KOPT-K1 (cell line): ENCODE measurements at regions not wholly inside any gene's neighbourhood (a gene's known extent, or its start where the extent isn't known, plus 50 kb on each side); places are given as distances from the start of the nearest gene placed in this dataset.

Source experiments
- H3K27ac ChIP-seq: fragments of 200-600 bp; sonication (generic); 2 replicates; pipeline ENCODE4 v1.5.1; 2016; ENCODE audit warnings: antibody characterized with exemption, mild to moderate bottlenecking, low read depth, low read length; ENCODE audit not compliant: poor library complexity, severe bottlenecking
- H3K36me3 ChIP-seq: fragments of 200-600 bp; sonication (generic); 2 replicates; pipeline ENCODE4 v1.5.1; 2017; ENCODE audit warnings: antibody characterized with exemption, mild to moderate bottlenecking, low read length, moderate library complexity; ENCODE audit not compliant: insufficient read depth
- H3K9me3 ChIP-seq: fragments of 200-600 bp; sonication (generic); 2 replicates; pipeline ENCODE4 v1.5.1; 2017; ENCODE audit warnings: antibody characterized with exemption, low read length, mild to moderate bottlenecking; ENCODE audit not compliant: insufficient read depth, poor library complexity, severe bottlenecking

DNA sequence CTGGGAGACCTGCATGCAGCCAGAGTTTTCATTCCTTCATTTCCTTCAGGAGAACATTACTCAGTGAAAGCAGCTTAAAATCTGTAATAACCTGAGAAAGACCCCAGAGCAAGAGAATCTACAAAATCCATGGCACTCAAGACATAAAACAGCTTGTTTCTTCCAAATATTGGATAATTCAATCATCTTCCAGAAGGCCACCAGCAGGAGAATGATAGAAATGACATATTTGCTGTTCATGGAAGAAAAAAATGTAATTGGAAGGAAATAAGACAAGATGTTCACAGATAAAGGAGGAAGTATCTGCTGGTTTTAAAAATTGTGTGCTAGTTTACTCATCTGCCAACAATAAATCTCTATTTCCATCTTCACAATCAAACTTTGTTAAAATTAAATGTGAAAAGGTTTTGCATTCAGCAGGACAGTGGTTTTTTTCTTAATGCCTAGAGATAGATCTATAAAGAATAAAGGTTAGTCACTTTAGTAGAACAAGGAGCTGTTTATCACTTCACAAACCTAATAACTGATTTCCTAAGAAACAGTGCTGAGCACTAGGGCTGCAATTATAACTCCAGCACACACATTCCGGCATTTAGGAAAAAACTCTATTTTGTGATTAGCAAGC is 530.8 kb downstream of the NSUN3 start:
- no peak overlapping the region for H3K27ac ChIP-seq
- no peaks in the 10 kb centered on the region for H3K36me3 ChIP-seq
- no peaks in the 10 kb centered on the region for H3K9me3 ChIP-seq

DNA sequence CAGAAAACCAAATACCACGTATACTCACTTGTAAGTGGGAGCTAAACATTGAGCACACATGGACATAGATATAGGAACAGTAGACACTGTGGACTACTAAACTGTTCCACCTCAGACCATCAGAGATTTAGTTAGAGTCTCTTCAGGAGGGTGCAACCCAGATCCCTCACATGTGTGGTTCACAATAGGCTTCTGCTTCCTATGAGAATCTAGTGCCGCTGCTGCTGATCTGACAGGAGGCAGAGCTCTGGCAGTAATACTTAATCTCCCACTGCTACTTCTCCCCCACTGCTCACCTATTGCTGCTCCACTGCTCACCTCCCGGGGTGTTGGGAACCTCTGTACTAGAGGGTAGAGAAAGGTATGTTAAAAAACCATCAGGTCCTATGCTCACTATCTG is 533.3 kb downstream of the NSUN3 start:
- no peak overlapping the region for H3K27ac ChIP-seq
- H3K36me3 ChIP-seq: no peaks in the 10 kb centered on the region
- H3K9me3 ChIP-seq: no peaks in the 10 kb centered on the region

DNA sequence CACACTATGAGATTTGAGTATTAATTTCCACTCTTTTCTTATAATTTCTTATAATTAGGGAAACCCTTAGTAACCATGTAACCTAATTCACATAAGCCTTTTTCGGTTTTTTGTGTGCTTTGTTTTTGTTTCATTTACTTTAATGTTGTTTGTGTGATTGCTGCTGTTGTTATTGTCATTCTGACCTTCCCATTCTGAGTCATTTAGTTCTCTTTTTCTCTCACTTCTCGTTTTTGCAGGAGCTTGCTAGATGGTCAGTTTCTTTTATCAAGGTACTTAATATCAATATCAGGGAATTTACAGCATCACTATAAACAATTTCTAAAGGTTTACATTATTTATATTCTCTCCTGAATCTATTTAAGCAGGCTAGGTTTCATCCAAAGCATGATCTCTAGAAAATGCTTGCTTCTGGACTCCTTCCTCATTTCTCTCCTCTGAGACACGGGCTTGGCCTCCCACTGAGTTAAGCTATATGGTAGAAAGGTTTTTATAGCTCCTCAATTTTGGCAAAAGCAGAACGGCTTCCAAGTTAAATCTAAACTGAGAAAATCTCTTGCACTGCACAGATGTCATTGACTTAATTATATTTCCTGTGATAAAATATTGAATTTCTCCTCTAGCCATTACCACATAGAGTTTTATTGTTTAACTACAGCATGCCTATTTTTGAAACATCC is 534.2 kb downstream of the NSUN3 start:
- no peaks in the 10 kb centered on the region for H3K36me3 ChIP-seq
- no peaks in the 10 kb centered on the region for H3K9me3 ChIP-seq
- no peak overlapping the region for H3K27ac ChIP-seq

DNA sequence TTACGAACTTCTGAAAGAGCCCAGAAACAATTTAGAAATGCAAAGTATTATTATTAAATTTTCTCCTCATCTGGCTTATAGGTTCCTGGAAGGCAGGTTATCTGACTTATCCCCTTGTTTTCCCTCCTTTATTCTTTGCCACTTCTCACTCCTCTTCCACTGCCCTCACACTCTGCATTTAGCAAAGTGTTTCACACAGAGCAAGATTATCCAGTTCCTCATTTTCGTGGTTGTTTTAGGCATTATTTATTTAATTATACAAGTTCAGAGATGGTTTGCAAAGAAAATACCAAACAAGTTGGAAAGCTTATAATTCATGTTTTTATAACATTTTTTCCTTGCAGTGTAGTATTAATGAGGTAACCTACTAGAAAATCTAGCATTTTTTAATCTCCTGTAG is 544.9 kb downstream of the NSUN3 start:
- no peaks in the 10 kb centered on the region for H3K36me3 ChIP-seq
- H3K9me3 ChIP-seq: no peaks in the 10 kb centered on the region
- H3K27ac ChIP-seq: no peak overlapping the region

DNA sequence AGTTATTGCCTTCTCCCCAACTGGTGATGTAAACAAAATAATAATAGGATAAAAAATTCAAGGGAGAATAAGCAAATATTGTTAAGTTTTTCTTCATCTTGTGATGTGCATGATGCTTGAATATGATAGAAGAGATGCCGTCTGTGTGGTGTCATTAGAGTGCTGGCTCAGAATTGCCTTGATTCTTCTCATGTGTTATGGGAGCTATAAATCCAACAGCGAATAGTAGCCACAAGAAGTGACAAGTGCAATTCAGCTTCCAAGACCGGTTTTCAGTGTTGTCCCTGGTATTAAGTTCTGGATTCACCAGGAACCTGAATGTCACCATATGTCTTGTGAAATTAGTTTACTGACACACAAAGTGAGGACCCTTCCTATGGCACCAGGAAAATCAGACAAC is 547.0 kb downstream of the NSUN3 start:
- Histone ChIP-seq H3K9me3 (no peaks in the 10 kb centered on the region), H3K36me3 (no peaks in the 10 kb centered on the region), H3K27ac (no peak overlapping the region)

DNA sequence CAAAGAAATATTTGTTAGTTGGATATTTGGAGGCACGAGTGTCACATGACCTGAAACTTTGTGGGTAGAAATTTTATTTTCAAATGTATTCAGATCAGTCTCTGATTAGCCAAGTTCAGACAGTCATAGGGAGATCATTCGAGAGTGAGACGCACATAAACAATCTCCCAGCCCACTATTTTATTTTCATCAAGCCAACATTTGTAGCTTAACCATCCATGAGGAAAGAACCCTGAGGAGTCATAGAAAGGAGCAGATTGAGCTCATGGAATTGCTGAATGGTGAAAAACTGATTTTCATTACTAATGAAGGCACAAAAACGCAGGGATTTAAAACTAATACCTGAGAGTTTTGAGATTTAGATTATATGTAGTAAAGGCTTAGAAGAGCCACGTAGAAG is 548.7 kb downstream of the NSUN3 start:
- Histone ChIP-seq H3K36me3 (no peaks in the 10 kb centered on the region), H3K9me3 (no peaks in the 10 kb centered on the region), H3K27ac (no peak overlapping the region)

DNA sequence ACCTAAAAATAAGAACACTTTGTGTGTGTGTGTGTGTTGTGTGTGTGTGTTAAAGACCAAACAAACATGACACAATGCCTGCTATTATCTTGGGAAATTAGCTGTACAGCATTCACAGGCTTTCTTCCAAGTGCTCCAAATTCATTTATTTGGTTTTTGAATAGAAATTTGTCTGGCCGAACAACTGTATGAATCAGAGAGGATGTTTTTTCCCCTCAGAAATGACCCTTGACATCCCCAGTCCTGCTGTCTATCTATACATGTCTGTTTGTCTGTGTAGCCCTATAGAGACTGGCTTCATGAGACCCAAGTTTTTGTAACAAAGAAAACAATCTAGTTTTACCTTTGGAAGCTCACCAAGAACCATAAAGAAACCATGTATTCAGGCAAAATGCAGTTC is 549.8 kb downstream of the NSUN3 start:
- Histone ChIP-seq H3K9me3 (no peaks in the 10 kb centered on the region), H3K36me3 (no peaks in the 10 kb centered on the region), H3K27ac (no peak overlapping the region)

DNA sequence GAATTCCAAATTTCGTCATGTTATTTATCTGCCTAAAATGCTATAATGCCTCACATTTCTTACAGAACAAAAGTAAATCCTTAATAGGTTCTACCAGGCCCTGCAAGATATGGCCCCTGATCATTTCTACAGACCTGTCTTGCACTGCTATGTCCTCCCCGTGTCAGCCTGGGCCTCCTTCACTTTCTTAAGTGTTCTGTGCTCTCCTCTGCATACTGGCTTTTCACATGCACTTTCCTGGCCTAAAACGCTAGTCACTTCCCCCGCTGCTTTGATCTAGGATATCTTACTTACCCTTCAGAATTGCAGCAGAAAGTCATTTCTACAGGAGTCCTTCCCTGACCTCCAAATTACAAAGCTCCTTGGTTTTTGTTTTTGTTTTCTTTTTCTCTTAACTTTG is 551.3 kb downstream of the NSUN3 start:
- no peak overlapping the region for H3K27ac ChIP-seq
- no peaks in the 10 kb centered on the region for H3K36me3 ChIP-seq
- no peaks in the 10 kb centered on the region for H3K9me3 ChIP-seq

DNA sequence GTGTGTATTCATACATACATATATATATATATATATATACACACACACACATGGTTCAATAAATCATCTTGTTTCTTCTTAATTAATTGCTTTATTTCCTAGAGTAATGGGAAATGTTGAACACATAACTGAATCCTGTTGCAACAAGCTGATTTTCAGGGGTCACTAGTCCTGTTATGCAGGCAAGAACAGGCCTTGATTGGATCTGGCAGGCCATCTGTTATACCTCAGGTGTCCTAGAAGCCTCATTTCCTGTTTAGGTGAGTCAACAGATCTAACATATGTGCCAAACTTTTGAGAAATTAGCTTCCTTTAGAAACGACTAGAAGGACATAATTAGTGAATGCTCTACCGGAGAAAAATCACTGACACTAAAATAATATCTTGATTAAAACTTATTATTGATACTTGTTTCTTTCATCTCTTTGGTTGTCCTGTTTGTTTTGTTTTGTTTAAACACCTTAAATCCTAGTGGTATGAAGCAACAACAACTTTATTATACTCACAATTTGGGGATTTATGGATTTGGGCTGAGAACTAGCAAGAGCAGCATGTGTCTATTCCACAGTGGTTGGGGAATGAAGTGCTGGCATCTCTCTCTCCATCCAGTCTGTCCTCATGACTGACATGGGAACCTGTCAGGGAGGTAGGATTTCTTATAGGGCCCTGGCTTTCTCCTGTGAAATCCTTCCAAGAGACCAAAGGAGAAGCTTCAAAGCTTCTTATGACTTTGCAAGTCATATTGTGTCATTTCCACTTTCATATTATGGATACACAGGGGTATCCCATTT is 552.6 kb downstream of the NSUN3 start:
- H3K9me3 ChIP-seq: no peaks in the 10 kb centered on the region
- H3K36me3 ChIP-seq: no peaks in the 10 kb centered on the region
- no peak overlapping the region for H3K27ac ChIP-seq

DNA sequence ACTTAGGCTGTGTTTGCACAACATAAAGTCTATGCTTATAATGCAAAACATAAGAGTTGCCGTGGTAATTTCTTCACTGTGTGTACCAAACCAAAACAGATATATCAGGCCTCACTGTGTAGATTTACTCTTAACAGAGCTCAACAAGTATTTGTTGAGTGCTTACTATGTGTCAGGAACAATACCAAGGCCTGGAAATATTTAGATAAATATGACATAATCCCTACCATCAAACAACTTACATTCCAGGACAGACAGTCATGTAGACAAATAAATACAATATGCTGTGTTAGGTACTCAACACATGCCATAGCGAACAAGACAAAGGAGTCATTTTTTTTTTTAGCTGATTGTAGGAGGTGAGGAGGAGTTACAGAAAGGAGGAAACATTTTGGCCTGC is 554.0 kb downstream of the NSUN3 start:
- Histone ChIP-seq H3K27ac (no peak overlapping the region), H3K9me3 (no peaks in the 10 kb centered on the region), H3K36me3 (no peaks in the 10 kb centered on the region)

DNA sequence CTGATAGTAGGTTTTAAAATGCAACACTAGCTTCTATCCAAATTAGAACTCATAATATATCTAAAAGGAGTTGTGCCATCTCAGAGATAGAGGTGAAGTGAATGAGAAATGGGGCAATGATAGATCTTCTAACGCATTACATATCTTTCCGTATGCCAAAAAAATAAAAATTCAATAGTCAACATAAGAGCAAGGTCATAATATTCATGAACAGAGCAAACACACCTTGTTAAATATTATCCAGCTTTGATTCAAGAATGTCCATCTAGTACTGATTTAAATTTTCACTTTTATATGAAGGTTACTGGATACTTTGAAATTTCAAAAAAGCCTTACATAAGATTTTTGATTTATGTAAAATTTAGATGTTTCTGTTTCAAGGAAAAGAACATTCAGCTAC is 554.5 kb downstream of the NSUN3 start:
- H3K27ac ChIP-seq: no peak overlapping the region
- H3K9me3 ChIP-seq: no peaks in the 10 kb centered on the region
- H3K36me3 ChIP-seq: no peaks in the 10 kb centered on the region

DNA sequence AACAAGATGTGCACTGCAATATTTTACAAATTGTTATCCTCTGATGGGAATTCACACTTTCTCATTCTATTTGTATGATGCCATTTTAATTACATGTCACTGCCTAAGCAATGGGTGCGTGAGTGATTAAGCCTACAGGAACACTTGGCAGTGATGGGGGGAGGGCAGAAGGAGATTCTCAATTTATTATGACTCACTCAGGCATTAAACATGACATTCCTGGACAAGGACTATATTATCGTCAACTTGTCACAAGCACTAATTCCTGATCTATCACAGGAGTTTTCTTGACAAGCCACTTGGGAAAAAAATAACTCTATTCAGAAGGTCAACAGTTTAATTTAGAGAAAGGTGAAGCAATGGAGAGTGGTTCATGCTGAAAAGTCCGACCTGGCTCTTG is 556.8 kb downstream of the NSUN3 start:
- Histone ChIP-seq H3K27ac (no peak overlapping the region), H3K36me3 (no peaks in the 10 kb centered on the region), H3K9me3 (no peaks in the 10 kb centered on the region)

DNA sequence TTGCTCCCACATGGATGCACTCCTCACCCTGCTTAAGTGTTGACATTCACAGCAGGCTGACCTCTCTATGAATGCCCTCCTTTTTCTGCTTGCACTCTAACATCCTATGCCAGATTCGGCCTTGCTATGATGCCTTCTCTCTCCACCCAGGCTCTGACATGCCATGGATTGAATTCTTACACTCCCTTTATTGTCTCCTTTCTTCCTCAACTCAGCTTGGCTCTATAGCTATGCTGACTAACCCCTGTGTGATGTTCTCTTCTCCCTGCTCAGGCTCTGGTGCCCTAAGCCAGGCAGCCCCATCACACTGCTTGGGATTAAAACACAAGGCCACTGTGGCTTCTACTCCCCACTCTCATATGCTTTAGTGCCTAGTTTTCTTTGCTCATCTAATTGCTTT is 563.7 kb downstream of the NSUN3 start:
- Histone ChIP-seq H3K36me3 (no peaks in the 10 kb centered on the region), H3K9me3 (no peaks in the 10 kb centered on the region), H3K27ac (no peak overlapping the region)

DNA sequence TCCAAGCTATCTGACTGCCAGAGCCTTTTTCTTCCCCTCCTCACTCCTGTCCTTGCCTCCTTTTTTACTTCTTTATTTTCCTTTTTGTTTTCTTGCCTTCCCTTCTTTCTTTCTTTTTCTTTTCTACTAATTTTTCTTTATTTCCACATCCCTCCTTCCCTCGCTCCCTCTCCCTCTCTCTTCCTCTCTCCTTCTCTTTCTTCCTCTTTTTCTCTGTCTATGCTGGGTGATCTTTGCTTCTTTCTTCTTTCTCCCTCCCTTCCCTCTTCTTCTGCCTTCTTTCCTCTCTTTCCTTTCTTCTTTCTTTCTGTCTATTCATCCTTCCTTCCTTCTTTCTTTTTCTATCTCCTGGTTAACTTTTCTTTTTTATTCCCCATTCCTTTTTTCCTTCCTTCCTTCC is 564.8 kb downstream of the NSUN3 start:
- Histone ChIP-seq H3K36me3 (no peaks in the 10 kb centered on the region), H3K27ac (no peak overlapping the region), H3K9me3 (no peaks in the 10 kb centered on the region)

DNA sequence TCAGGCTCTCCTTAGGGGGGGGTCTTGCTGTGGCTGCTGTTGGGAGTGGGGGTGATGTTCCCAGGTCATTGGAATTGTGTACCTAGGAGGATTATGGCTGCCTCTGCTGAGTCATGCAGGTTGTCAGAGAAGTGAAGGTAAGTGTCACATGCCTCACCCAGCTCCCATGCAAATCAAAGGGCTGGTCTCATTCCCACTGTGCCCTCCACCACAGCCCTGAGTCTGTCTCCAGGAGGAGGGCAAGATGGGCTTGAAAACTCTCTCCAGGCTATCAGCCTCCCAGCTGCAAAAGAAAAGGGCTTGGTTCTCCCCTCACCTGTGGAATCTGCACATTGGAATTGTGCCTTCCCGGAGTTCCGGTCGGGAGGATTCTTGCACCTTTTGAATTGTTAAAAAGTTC is 580.5 kb downstream of the NSUN3 start:
- H3K27ac ChIP-seq: no peak overlapping the region
- no peaks in the 10 kb centered on the region for H3K9me3 ChIP-seq
- no peaks in the 10 kb centered on the region for H3K36me3 ChIP-seq

DNA sequence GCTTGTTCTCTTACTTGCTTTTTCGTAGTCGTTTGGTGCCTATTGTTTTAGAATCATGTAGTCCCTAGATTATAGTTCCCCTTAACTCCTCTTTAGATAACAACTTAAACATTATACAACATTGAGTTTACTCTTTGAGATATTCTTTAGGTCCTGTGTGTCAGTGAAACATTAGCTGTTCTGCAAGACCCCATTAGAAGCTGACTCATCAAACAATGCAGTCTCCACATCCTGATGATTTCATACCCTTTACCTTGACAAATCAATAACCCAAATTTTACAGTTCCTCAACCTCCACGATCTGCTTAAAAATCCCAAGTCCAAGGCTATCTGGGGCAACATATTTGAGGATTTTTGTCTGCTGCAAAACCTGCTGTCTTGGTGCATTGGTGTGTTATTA is 582.9 kb downstream of the NSUN3 start:
- no peaks in the 10 kb centered on the region for H3K9me3 ChIP-seq
- no peaks in the 10 kb centered on the region for H3K36me3 ChIP-seq
- no peak overlapping the region for H3K27ac ChIP-seq
